ENCODE measurements at regions not wholly inside any gene's neighbourhood (a gene's known extent, or its start where the extent isn't known, plus 50 kb on each side); places are given as distances from the start of the nearest gene placed in this dataset.

DNA sequence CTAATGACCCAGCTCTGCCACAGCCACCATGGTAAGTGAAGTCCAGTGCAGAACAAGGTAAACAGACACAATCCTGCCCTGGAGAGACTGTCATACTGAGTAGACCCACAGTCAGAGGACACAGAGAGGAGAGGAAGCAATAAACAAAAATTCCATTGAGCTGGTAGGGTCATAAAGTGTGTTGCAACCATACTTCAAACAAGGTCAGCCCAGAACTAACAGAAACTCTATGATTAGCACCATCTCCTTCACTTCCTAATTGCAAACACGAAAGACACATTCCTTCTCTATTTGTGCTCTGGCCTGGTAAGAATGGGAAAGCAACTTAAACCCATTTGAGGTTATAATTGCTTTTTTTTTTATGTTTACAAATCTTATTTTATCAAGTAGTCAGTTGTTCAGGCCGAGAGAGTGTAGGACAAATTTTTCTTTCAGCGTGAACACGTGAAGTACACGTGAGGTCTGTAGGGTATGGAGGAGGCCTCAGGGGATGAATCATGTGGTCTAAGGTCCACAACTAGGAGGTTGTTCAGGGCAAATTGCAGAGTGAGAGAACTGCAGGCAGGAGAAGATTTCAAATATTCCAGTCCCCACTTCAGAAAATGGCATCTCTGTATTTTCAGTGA is 71.4 kb upstream of the GLS start:
- no peak for DNase-seq (ENCODE audit: low read depth in 2 of 2)

DNA sequence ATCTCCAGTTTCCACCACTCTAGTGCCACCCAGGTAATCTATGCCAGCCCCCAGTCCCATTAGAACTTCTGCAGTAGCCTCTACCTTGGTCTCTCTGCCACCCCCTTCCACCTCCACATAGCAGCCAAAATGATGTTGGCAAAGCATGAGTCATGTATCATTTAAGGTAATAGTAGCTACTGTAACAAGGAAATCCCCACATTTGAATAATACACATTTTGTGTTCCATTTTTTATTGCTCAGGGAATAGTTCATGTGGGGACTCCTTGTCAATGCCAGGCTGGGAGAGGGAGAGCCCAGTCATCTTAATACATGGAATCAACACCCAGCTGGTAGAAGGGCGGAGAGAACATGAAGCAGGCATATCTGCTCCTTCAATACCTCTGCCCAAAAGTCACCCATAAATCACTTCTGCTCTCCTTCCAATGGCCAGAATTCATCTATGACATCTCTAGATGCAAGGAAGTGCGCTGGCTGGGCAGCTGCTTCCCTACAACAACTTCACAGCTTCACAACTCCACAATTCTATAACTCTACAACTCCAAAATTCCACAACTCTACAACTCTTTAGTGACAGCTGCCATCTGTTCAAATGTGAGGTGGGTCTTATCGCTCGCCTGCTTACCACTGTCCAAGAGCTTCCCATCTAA is 70.6 kb upstream of the GLS start:
- DNase-seq (ENCODE audit: low read depth in 2 of 2): no peak

DNA sequence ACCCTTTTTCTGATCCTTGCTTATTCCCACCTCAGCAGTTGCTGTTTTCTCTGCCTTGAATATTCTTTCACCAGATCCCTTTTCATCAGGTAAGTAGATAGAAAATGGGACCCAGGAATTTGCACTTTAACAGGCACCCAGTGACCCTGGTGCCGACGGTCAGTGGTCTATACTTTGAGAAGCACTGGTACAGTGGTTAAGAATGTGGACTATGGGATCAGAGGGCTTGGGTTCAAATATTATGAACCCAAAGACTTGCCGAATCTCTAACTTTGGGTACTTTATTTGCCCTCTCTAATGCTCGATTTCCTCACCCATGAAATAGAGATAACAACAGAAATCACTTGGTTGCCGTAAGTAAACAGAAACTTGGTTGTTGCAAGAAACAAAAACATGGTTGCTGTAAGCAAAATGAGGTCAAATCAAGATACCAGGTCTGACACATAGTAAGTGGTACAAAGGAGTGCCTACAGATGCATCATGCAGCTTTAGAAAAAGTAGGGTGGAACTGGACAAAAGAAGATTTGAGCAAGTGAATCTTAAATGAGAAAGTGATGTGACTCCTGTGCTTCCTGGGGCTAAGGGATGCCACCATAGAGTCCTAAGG is 69.5 kb upstream of the GLS start:
- no peak for DNase-seq (ENCODE audit: low read depth in 2 of 2)

DNA sequence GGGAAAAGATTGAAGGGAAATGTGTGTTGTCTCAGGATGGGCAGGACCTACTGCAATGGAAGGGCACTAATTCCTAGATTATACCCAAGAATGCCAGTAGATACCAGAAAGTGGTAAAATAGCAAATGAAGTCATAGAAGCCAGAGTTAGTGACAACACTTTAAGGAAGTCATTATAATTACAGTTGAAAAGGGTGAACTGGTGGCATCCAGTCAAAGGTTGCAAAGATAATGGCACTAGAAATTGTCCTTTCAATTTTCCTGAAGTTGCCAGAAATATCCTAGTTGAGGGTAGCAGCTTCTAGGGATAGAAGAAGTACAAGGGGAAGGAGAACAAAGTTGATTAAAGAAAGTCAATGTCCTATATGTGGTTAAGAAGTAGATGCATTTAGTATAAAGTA is 68.8 kb upstream of the GLS start:
- no peak for DNase-seq (ENCODE audit: low read depth in 2 of 2)

DNA sequence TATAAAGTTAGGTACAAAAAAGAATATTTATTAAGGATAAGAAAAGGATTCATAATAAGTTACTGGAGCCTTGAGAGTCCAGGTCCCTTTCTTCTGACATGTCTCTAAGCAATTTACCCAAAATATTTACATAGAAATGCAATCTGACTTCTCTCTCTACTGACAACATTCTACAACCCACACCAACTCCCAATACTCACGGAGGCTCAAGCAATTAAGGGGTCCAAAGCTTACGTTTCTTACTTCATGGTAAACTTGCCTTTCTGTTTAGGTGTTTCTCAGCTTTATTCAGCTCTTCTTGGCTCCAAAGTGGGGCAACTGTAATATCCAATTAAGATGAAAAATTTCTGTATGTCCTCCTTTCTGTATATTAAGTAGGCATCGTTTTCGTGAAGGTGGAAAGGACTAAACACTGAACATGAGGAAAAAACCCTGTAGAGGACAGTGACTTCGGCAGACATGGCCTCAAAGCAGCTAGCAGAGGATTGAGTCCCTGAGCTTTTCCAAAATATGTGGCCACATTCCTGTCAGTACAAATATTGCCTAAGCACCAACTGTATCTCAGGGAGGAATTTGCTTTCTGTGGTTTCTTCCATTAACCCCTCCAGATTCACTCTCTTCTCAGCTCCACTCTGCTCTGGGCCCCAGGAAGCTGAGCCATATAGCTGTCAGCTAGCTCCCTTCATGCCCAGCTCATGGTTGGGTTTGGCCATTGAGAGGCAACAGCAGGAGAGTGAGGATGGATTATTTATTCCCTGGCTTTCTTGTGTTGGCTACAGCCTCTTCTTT is 67.9 kb upstream of the GLS start:
- DNase-seq (ENCODE audit: low read depth in 2 of 2): no peak

DNA sequence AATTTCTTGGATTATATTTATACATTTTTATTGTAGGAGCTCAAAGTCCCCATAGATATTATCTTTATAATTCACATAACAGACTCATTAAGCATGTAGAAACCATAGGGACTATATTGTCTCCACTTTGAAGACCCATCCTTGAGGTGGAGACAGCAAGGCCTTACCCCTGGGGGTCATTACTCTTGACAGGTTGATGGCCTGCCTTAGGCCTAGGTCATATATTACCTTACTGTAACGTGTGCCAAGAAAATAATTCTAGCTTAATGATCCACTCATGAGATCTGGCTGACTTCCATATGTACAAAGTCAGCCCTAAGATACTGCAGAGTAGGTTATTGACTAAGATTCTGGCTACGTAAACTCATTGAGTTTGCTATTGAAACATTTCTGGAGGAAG is 65.4 kb upstream of the GLS start:
- DNase-seq (ENCODE audit: low read depth in 2 of 2): no peak

DNA sequence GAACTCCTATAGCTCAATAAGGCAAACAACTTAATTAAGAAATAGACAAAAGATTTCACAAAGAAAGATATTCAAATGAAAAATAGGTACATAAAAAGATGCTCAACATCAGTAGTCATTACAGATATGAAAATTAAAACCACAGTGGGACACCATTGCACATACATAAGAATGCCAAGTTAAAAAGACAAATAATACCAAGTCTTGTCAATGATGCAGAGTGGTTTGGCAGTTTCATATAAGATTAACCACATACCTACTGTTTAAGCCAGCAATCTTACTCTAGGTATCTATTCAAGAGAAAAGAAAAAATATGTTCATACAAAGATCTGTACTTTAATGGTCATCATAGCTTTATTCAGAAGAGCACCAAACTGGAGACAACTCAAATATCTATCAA is 63.5 kb upstream of the GLS start:
- no peak for DNase-seq (ENCODE audit: low read depth in 2 of 2)

DNA sequence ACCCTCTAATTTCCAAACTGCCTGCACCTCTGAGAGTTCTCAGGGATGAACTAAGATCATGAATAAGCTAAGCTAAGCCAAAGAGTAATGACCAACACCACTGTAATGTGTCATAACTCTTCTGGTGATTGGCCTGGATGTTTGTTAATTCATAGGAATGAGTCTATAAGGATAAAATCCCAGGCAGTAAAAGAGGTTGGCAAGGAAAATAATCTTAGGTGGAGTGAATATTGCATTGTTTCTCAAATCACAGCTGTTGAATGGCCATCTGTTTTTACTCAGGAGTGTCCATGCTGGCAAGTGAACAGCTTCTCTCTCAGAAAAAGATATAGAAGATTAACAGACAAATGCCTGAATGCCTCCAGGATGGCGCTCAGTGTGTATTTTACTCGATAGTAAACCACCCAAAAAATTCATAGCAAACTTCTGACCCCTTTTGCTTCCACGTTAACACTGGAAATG is 60.8 kb upstream of the GLS start:
- no peak for DNase-seq (ENCODE audit: low read depth in 2 of 2)

DNA sequence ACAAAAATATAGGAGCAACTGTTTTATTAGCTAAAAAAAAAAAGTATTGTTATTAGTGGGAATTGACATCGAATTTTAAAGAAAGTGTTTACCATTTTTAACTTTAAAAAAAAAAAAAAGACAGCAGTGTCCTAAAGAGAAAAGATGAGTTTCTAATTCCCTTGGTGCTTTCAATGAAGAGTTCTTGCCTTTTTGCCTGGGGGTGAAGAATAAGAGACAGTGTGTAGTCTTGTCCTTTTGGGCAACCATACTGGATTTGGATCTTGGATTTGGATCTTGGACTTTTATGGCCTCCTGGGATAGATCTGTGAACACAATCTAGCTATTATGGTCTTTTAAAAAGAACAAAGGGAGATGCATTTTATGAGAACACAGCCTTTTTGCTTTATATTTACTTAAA is 60.2 kb upstream of the GLS start:
- DNase-seq (ENCODE audit: low read depth in 2 of 2): no peak

DNA sequence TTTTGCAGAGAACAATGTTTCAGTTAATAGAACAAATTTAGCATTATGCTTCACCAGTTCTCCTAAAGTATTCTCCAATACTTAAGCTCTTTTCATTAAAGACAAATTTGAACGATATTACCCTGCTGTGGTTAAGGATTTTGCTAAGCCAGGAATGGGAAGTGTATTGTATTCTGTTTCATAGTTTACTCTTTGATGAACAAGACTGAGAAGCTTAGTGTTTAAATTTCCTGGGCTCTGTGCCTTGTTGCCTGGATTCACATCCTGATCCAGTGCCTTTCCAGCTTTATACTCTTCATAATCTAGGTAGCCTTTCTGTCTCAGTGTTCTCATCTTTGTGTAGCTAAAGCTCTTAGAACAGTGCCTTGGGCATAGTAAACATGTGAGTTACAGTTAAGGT is 58.6 kb upstream of the GLS start:
- no peak for DNase-seq (ENCODE audit: low read depth in 2 of 2)

DNA sequence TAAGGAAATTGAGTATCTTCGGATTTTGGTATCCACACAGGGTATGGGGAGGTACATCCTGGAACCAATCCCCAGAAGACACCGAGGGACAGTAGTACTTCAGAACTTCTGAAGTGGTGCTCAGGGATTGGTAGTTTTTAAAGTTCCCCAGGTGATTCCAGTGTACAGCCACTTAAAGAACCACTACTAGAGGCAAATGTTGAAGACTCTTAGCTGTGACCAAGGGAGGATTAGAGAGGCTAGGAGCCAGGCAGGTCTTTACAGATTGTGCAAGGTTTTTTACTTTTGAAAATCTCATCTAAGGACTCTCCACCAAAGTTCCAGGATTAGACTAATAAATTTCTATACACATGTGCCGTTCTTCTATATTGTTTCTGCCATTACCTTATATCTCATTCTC is 52.9 kb upstream of the GLS start:
- DNase-seq (ENCODE audit: low read depth in 2 of 2): no peak

DNA sequence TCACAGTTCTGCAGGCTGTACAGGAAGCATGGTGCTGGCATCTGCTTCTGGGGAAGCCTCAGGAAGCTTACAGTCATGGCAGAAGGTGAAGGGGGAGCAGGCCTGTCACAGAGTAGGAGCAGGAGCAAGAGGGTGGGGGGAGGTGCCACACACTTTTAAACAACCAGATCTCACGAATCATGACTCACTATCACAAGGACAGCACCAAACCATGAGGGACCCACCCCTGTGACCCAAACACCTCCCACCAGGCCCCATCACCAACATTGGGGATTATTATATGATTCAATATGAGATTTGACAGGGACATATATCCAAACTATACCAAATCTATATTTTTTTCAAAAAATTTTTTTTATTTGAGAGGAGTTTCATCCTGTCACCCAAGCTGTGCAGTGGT is 51.0 kb upstream of the GLS start:
- DNase-seq (ENCODE audit: low read depth in 2 of 2): no peak

Measured in stimulated activated CD4-positive, alpha-beta T cell treated with anti-CD3 and anti-CD28 coated beads, Interleukin-15, amount 100 ng/mL, for 48 hours (primary cell).